ENCODE measurements at regions not wholly inside any gene's neighbourhood (a gene's known extent, or its start where the extent isn't known, plus 50 kb on each side); places are given as distances from the start of the nearest gene placed in this dataset.

GRCh38 chrX:104318330-104319009 lies 63.7 kb upstream of the ESX1 start:
- TF ChIP-seq FOXK2 (IDR thresholded peaks at IDR 0.05) (no peak), ARNT (IDR thresholded peaks at IDR 0.05) (no peak), SP1 (IDR thresholded peaks at IDR 0.05) (no peak), HDGF (IDR thresholded peaks at IDR 0.05; ENCODE audit: borderline replicate concordance) (no peak), NFRKB (IDR thresholded peaks at IDR 0.05) (no peak)

Measured in HEK293T (cell line).